ENCODE measurements at regions not wholly inside any gene's neighbourhood (a gene's known extent, or its start where the extent isn't known, plus 50 kb on each side); places are given as distances from the start of the nearest gene placed in this dataset.

DNA sequence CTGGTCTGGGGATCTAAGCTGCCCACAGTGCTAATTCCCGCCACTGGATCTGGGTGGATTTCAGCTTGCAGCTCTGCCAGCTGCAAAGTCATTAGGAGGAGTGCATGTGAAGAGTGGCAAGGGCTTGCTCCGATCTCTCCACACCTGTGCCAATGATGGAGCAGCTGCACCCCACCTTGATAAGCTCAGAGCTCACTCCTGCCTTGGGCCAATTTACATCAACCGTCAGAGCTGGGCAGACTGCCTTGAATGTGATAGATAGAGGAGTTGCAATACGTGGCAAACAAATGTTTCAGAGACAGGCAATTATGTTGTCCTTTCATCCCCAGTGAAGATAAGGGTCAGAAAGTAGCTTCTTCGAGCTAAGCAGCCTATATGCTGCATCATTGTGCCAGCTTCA is 379.9 kb downstream of the SH2D4B start:
- H3K4me1 ChIP-seq (ENCODE audit: control insufficient read depth in 2 of 2, insufficient read depth in 2 of 2, low read length in 2 of 2), result no peaks in the 10 kb centered on the region
- ChIA-PET CTCF (no interaction called here), POLR2A (no interaction called here)
- intact Hi-C loops (cut with micrococcal nuclease), result no loop called here
- H2AFZ ChIP-seq (ENCODE audit: insufficient read depth, low read depth, low read length, poor library complexity, severe bottlenecking), result no peak overlapping the region
- H3K4me2 ChIP-seq (replicated peaks; ENCODE audit: low read depth, low read length, poor library complexity, severe bottlenecking), result no peak overlapping the region
- H3K36me3 ChIP-seq (replicated peaks in 1 of 2; ENCODE audit: control extremely low read depth in 1 of 2, control insufficient read depth in 1 of 2, extremely low read depth in 1 of 2, insufficient read depth in 2 of 2, low read length in 1 of 2), result no peaks in the 10 kb centered on the region
- no peaks in the 10 kb centered on the region for H4K20me1 ChIP-seq (ENCODE audit: control insufficient read depth, insufficient read depth, low read length, poor library complexity, severe bottlenecking)
- Mint-ChIP-seq H3K4me3 (no peak overlapping the region), H3K4me1 (no peaks in the 10 kb centered on the region), H3K27ac (no peak overlapping the region), H3K27me3 (peaks cover 9% of the 10 kb centered on the region), H3K9me3 (ENCODE audit: insufficient read depth) (no peaks in the 10 kb centered on the region)
- no peaks in the 10 kb centered on the region for H3K9me3 ChIP-seq (ENCODE audit: control extremely low read depth in 1 of 3, control insufficient read depth in 2 of 3, insufficient read depth in 1 of 3, low read length in 2 of 3)
- no CpG with 5 or more reads among the region's 5 CpGs for WGBS (ENCODE audit: insufficient coverage)
- TF ChIP-seq, protein P1, sequence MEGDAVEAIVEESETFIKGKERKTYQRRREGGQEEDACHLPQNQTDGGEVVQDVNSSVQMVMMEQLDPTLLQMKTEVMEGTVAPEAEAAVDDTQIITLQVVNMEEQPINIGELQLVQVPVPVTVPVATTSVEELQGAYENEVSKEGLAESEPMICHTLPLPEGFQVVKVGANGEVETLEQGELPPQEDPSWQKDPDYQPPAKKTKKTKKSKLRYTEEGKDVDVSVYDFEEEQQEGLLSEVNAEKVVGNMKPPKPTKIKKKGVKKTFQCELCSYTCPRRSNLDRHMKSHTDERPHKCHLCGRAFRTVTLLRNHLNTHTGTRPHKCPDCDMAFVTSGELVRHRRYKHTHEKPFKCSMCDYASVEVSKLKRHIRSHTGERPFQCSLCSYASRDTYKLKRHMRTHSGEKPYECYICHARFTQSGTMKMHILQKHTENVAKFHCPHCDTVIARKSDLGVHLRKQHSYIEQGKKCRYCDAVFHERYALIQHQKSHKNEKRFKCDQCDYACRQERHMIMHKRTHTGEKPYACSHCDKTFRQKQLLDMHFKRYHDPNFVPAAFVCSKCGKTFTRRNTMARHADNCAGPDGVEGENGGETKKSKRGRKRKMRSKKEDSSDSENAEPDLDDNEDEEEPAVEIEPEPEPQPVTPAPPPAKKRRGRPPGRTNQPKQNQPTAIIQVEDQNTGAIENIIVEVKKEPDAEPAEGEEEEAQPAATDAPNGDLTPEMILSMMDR (IDR thresholded peaks at IDR 0.05), result no peak
- TF ChIP-seq EZH2 (IDR thresholded peaks at IDR 0.05; ENCODE audit: borderline replicate concordance, insufficient read depth, low read depth, low read length, poor library complexity, severe bottlenecking), result no peak
- no peak overlapping the region for H3K4me3 ChIP-seq (ENCODE audit: control extremely low read depth in 1 of 5, extremely low read depth in 1 of 5, insufficient read depth in 1 of 5, low read depth in 2 of 5, low read length in 4 of 5)
- DNase-seq (no peak), ATAC-seq (ENCODE audit: low read depth) (no peak)
- H3K27ac ChIP-seq (ENCODE audit: low read length in 2 of 2), result no peak overlapping the region
- no peaks in the 10 kb centered on the region for H3K27me3 ChIP-seq (replicated peaks in 1 of 4; ENCODE audit: control extremely low read depth in 1 of 4, control insufficient read depth in 3 of 4, insufficient read depth in 4 of 4, low read length in 3 of 4)
- no peaks in the 10 kb centered on the region for H3K79me2 ChIP-seq (ENCODE audit: control insufficient read depth, insufficient read depth, low read length)
- no peak overlapping the region for H3K9ac ChIP-seq (ENCODE audit: low read length)

DNA sequence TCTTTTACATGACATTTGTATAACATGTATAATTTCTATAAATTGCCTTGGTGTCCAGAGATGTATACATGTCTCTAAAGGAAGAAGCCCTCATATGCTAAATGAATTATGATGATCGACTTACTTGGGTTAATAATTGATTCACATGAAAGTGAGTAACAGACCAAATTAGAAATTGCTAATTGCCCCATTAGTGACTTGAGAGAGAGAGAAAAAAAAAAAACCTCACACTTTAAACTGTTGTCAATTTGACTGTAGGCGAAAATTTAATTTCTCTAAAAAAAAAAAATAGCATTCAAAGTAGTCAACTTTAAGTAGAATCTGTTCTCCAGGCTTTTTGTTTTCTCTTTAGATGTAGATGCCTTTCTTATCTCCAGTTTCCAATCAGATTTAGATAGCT is 383.3 kb downstream of the SH2D4B start:
- Histone ChIP-seq H3K4me1 (ENCODE audit: control insufficient read depth in 2 of 2, insufficient read depth in 2 of 2, low read length in 2 of 2) (no peaks in the 10 kb centered on the region), H3K27me3 (replicated peaks in 1 of 4; ENCODE audit: control extremely low read depth in 1 of 4, control insufficient read depth in 3 of 4, insufficient read depth in 4 of 4, low read length in 3 of 4) (no peaks in the 10 kb centered on the region), H4K20me1 (ENCODE audit: control insufficient read depth, insufficient read depth, low read length, poor library complexity, severe bottlenecking) (no peaks in the 10 kb centered on the region), H3K4me2 (replicated peaks; ENCODE audit: low read depth, low read length, poor library complexity, severe bottlenecking) (no peak overlapping the region), H3K36me3 (replicated peaks in 1 of 2; ENCODE audit: control extremely low read depth in 1 of 2, control insufficient read depth in 1 of 2, extremely low read depth in 1 of 2, insufficient read depth in 2 of 2, low read length in 1 of 2) (no peaks in the 10 kb centered on the region), H2AFZ (ENCODE audit: insufficient read depth, low read depth, low read length, poor library complexity, severe bottlenecking) (no peak overlapping the region), H3K79me2 (ENCODE audit: control insufficient read depth, insufficient read depth, low read length) (no peaks in the 10 kb centered on the region), H3K9me3 (ENCODE audit: control extremely low read depth in 1 of 3, control insufficient read depth in 2 of 3, insufficient read depth in 1 of 3, low read length in 2 of 3) (no peaks in the 10 kb centered on the region), H3K9ac (ENCODE audit: low read length) (no peak overlapping the region), H3K27ac (ENCODE audit: low read length in 2 of 2) (no peak overlapping the region), H3K4me3 (ENCODE audit: control extremely low read depth in 1 of 5, extremely low read depth in 1 of 5, insufficient read depth in 1 of 5, low read depth in 2 of 5, low read length in 4 of 5) (no peak overlapping the region)
- Mint-ChIP-seq H3K27ac (no peak overlapping the region), H3K4me3 (no peak overlapping the region), H3K27me3 (peaks cover 9% of the 10 kb centered on the region), H3K9me3 (ENCODE audit: insufficient read depth) (no peaks in the 10 kb centered on the region), H3K4me1 (no peaks in the 10 kb centered on the region)
- ATAC-seq (ENCODE audit: low read depth) (no peak), DNase-seq (no peak)
- TF ChIP-seq, protein P1 (IDR thresholded peaks at IDR 0.05), result no peak
- TF ChIP-seq EZH2 (IDR thresholded peaks at IDR 0.05; ENCODE audit: borderline replicate concordance, insufficient read depth, low read depth, low read length, poor library complexity, severe bottlenecking), result no peak
- ChIA-PET CTCF (interaction anchor here (4.1 kb wide), 1 partner anchor 538 kb away, joined by 15 read pairs; no protein-coding TSS in a partner anchor), POLR2A (no interaction called here)
- WGBS (ENCODE audit: insufficient coverage), result no CpG with 5 or more reads among the region's 2 CpGs
- intact Hi-C loops (cut with micrococcal nuclease), result no loop called here

All from B cell (primary cell).